Uterus (tissue), 2 donors: ENCODE measurements at regions not wholly inside any gene's neighbourhood (a gene's known extent, or its start where the extent isn't known, plus 50 kb on each side); places are given as distances from the start of the nearest gene placed in this dataset.

Source experiments
- CTCF ChIP-seq, 4 experiments: fragments of 200-600 bp in 2 of 4; fragments of 450-650 bp in 2 of 4; sonication (generic) in 2 of 4; IDR thresholded peaks; one replicate each; pipeline ENCODE4 v1.5.1; 2016 to 2019; ENCODE audit warnings: antibody characterized with exemption in 4 of 4, mild to moderate bottlenecking in 2 of 4, moderate library complexity in 1 of 4
- POLR2A ChIP-seq, 2 donors: fragments of 450-650 bp; IDR thresholded peaks; one replicate each; pipeline ENCODE4 v1.6.1; 2016; ENCODE audit warnings: antibody characterized with exemption in 2 of 2, mild to moderate bottlenecking in 1 of 2, moderate library complexity in 1 of 2

GRCh38 chr3:14001136-14001535 lies 121.3 kb upstream of the WNT7A start:
- TF ChIP-seq POLR2A (IDR thresholded peaks at IDR 0.05) (no peak), CTCF (IDR thresholded peaks at IDR 0.05) (no peak)
